Stimulated activated naive CD4-positive, alpha-beta T cell treated with Interleukin-2 at 50 U/mL for 16 hours (primary cell): ENCODE measurements at regions not wholly inside any gene's neighbourhood (a gene's known extent, or its start where the extent isn't known, plus 50 kb on each side); places are given as distances from the start of the nearest gene placed in this dataset.
"Not testable (repeated sequence)": the region's sequence is repeated elsewhere in the genome, so short reads cannot be mapped to it uniquely, and the experiment has no call there.

Experiments
- DNase-seq: peaks from one replicate; lab custom pipeline; 2025; lab: John Stamatoyannopoulos, UW

GRCh38 chr2:173547499-173547898 is 192.8 kb downstream of the CDCA7 start:
- no peak for DNase-seq

GRCh38 chr2:173550143-173550542 is 195.5 kb downstream of the CDCA7 start:
- no peak for DNase-seq

GRCh38 chr2:173552531-173552930 is 197.9 kb downstream of the CDCA7 start:
- no peak for DNase-seq

GRCh38 chr2:173553593-173553992 is 198.9 kb downstream of the CDCA7 start:
- DNase-seq = no peak

- no peak for DNase-seq
These were observed 201.2 kb downstream of the CDCA7 start for GRCh38 chr2:173555833-173556232.

GRCh38 chr2:173556816-173557215 is 202.1 kb downstream of the CDCA7 start:
- DNase-seq = no peak

GRCh38 chr2:173557497-173557896 is 202.8 kb downstream of the CDCA7 start:
- no peak for DNase-seq

- DNase-seq = no peak
These were observed 212.8 kb downstream of the CDCA7 start for GRCh38 chr2:173567493-173567892.

- no peak for DNase-seq
These were observed 213.4 kb downstream of the CDCA7 start for GRCh38 chr2:173568054-173568453.

- DNase-seq = no peak
These were observed 216.5 kb downstream of the CDCA7 start for GRCh38 chr2:173571021-173571821.

GRCh38 chr2:173571887-173572680 is 217.4 kb downstream of the CDCA7 start:
- no peak for DNase-seq

GRCh38 chr2:173572848-173573247 is 218.2 kb downstream of the CDCA7 start:
- no peak for DNase-seq

GRCh38 chr2:173573782-173574181 is 219.1 kb downstream of the CDCA7 start:
- DNase-seq = not testable (repeated sequence)

- DNase-seq = no peak
These were observed 219.8 kb downstream of the CDCA7 start for GRCh38 chr2:173574324-173575112.

GRCh38 chr2:173578404-173579107 is 223.9 kb downstream of the CDCA7 start:
- no peak for DNase-seq

- no peak for DNase-seq
These were observed 225.7 kb downstream of the CDCA7 start for GRCh38 chr2:173580351-173580750.

- no peak for DNase-seq
These were observed 226.3 kb downstream of the CDCA7 start for GRCh38 chr2:173580956-173581355.

- no peak for DNase-seq
These were observed 228.5 kb downstream of the CDCA7 start for GRCh38 chr2:173583196-173583595.

GRCh38 chr2:173584000-173584399 is 229.3 kb downstream of the CDCA7 start:
- no peak for DNase-seq

GRCh38 chr2:173584676-173585458 is 230.2 kb downstream of the CDCA7 start:
- DNase-seq = no peak

- DNase-seq = no peak
These were observed 234.3 kb downstream of the CDCA7 start for GRCh38 chr2:173588931-173589369.
